Left forelimb (tissue), 1 donor: ENCODE measurements at regions not wholly inside any gene's neighbourhood (a gene's known extent, or its start where the extent isn't known, plus 50 kb on each side); places are given as distances from the start of the nearest gene placed in this dataset.
"Not testable (repeated sequence)": the region's sequence is repeated elsewhere in the genome, so short reads cannot be mapped to it uniquely, and the experiment has no call there.

ENCODE experiments used
- DNase-seq: peaks from one replicate; pipeline ENCODE4 v3.0.0-alpha.2; 2018; ENCODE audit warnings: low spot score

GRCh38 chr14:104398656-104399055 is 180.9 kb upstream of the C14orf180 start:
- no peak for DNase-seq

DNA sequence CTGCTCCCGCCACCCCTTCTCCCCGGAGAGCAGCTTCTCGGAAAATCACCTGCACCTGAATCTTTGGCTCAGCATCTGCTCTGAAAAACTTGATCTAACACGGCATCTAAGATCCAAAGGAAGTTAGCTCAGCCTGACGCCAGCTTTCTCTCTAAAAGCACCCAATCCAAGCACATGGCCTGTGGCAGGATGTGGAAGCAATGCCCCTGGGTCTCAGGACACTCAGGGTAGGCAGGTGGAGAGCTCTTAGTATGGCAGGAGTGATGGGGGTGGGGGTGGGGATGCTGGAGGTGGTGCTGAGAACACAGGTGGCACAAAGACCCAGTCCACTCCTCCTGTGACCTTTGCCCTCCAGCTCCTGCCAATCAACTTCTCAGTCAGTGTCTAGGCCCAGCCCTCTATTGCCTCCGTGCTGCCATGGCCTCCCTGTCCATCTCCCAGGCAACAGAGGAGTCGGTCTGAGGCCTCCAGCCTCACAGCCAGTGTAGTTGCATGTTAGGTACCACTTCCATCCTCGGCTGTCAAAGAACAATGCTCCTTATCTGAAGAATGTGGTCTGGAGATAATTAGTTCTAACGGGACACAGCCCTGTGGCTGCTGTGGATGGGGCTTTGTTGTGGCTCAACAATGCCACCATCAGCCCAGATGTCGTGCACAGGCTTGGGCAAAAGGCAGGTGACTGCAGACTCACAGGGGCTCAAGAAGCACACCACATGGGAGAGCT is 180.0 kb upstream of the C14orf180 start:
- DNase-seq, result no peak

GRCh38 chr14:104400355-104400754 is 179.2 kb upstream of the C14orf180 start:
- DNase-seq, result no peak

GRCh38 chr14:104401785-104402184 is 177.8 kb upstream of the C14orf180 start:
- DNase-seq, result no peak

GRCh38 chr14:104402303-104402702 is 177.3 kb upstream of the C14orf180 start:
- DNase-seq, result not testable (repeated sequence)

GRCh38 chr14:104403421-104404220 is 175.9 kb upstream of the C14orf180 start:
- DNase-seq, result no peak

DNA sequence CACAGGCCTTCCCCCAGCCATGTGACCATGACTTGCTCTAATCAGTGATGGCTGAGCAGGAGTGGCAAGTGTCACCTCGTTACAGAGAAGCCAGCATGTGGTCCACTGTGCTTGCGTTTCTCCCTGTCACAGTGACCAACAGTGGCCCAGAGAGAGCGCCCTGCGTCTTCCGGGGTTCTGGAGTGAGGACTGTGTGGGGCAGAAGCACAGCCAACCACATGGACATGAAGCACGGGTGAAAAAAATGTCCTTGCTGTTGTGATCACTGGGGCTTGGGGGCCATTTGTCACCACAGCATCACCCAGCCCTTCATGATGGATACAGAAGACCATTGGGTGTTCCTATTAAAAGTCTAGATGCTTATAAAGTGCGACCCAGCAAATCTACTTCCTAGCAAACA is 174.6 kb upstream of the C14orf180 start:
- no peak for DNase-seq

DNA sequence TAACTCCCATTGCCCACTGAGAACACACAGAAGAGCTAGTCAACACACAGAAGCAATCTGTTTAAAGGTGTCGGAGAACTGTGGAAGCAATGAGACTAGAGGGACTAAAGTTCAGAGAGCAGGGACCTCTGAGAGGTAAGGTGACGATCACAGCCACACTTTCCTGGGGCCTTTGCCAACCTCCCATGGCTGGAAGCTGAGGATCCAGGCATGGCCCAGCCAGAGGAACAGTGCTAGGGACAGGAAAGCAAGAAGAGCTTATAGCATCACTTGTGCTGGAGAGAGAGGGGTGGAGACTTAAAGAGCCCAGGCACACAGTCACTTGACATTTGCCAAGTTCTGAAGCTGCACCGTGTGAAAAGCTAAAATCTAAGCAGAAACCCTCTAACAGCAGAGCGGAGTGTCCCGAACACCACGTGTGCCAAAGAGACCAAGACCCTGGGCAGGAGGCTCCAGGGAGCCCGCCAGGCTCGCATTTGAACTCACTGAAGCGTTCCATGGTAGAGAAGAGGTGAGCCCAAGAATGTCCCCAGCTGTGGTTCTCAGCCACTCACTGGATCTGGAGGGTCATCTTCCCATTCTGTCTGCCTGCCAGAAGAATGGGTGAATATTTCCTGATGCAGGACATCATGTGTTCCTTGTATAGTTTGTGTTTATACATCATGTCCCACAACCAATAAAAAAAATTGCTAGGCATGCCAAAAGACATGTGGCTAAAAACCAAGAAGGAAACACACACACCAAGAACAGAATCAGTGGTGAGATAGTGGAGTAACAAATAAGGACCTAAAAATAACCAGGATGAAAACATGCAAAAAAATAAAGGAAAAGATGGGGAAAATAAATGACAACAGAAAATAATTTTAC is 174.0 kb upstream of the C14orf180 start:
- no peak for DNase-seq

GRCh38 chr14:104406831-104407230 is 172.7 kb upstream of the C14orf180 start:
- DNase-seq, result no peak

DNA sequence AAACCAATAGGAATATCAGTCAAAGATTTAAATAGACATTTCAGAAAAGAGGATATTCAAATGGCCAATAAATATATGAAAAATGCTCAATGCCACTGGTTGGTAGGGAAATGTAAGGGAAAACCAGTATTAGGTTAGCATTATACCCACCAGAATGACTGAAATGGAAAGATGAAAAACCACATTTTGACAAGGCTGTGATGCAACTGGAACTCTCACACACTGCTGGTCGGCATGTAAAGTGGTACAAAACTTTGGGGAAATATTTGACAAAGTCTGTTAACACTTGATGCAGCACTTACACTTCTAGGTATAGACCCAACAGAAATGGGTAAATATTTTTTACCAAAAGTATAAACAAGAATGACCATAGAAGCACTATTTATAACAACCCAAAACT is 163.2 kb upstream of the C14orf180 start:
- DNase-seq, result no peak

DNA sequence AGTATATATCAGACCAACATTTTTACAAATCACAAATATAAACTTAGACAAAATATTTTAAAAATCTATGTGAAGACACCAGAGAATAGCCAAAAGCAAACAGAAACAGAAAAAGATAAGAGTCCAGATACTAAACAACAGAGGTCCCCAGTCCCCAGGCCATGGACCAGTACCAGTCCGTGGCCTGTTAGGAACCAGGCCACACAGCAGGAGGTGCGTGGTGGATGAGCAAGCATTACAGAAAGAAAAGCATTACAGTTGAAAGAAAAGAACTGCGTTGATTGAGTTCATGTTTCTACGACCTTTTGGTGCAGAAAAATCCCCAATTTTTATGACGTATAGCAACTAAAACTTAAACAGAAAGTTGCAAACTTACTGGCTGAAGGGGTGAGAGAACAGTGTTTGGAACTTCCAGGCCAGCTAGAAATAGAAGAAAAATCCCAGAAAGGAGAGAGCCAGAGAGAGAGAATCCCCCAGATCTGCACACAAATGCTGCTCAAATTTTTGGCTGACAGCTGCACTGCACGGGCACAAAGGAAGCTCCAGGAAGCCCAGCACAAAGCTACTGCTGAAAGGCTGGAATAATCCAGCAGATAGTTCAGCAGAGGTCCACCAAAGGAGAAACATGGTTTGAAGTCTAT is 159.6 kb upstream of the C14orf180 start:
- no peak for DNase-seq

- DNase-seq, result not testable (repeated sequence)
These were observed 159.0 kb upstream of the C14orf180 start for GRCh38 chr14:104420523-104420922.

DNA sequence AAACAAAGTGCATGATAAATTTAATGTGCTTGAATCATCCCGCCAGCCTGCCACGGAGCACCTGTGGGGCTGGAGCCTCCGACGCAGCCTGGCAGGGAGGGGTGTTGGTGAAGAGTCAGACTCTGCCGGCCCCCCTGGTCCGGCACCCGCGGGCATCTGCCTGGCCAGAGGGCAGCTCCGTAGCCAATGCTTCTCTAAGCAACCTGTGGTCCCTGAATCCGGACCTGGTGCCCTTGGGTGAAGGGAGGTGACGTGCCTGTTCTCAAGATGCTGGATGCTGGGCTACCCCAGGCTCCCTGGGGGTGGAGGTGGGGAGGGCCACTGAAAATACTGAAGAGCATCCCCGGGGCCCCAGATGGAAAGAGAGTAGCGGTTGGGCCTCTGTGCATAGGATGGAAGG is 158.6 kb upstream of the C14orf180 start:
- no peak for DNase-seq

DNA sequence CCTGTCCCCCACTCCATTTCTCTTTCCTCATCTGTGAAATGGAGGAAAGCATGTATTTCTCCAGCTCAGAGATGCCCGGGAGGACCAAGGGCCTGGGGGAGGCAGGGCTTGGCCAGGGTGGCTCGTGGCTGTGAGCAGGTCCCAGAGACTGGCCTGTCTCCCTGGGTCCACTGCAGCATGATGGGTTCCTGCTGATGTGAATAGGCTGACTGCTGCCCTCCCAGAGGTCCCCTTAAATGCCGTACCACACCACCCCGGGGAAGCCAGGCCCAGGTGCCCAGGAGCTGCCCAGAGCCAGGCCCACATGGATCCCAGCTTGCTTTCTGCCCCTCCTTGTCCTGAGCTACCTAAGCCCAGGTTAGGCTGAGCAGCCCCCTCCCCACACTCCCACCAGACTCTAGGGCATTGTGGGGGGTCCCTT is 158.2 kb upstream of the C14orf180 start:
- DNase-seq, result no peak

- DNase-seq, result no peak
These were observed 157.4 kb upstream of the C14orf180 start for GRCh38 chr14:104421892-104422828.

DNA sequence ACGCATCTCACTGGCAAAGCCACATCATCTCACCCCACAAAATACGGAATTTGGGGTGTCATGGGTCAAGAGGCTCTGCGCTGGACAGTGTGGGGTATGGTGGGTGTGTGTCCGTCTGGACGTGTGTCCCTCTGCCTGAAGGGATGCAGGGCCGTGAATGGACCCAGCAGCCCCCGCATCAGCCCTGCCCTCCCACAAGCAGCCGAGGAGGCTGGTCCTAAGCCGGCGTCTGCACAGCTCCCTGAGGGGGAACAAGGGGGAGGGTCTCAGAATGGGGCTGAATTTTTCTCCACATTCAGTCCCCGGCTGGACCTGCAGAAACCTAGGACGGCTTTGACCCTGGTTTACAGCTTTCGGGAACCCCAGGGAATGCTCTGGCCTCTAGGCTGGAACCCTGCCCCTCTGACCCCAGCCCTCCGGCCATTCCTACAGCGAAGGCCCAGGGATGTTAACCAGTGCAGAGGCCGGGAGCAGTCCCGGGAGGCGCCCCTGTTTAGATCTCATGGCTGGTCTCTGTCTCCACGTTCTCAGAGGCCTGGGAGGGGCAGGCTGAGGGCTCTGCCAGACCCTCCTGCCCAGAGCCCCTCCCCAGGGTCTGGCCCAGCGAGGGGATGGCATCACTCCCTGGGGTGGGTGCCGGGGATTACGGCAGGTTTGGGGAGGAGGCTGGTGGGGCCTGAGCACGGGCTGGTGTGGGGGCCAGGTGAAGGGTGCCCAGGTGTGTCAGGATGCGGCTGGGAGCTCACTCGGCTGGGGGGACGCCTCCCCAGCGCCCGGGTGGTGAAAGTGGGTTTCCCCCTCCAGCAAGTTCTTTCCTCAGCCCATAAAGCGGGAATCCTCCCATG is 156.5 kb upstream of the C14orf180 start:
- no peak for DNase-seq

- DNase-seq, result no peak
These were observed 155.7 kb upstream of the C14orf180 start for GRCh38 chr14:104423701-104424405.

GRCh38 chr14:104424406-104425072 is 155.0 kb upstream of the C14orf180 start:
- no peak for DNase-seq
